ENCODE measurements at regions not wholly inside any gene's neighbourhood (a gene's known extent, or its start where the extent isn't known, plus 50 kb on each side); places are given as distances from the start of the nearest gene placed in this dataset.

DNA sequence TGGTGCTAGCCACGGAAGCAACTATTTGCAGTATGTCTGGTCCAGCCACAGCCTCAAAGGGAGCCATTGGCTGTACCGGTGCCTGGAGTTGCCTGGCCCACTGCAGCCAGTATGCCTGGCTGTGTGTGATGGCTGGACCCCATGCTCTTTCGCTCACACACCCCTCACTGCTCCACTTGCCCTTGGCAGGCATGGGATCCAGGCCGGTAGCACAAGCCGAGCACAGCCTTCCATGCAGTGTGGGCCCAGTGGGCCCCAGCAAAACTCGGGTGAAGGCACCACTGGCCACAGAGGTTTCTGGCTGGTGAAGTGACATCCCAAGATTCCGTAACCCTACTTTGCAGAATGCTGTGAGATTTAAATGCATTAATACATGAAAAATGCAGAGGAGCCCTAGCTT lies 665.8 kb downstream of the PLPP3 start:
- 94% methylated on average over 7 of the region's 7 CpGs; no CpG with 5 or more reads in 1 of the 2 experiments for WGBS, 2 experiments (ENCODE audit: extremely low coverage in 1 of 2, insufficient coverage in 1 of 2, insufficient read length in 1 of 2, insufficient replicate concordance in 2 of 2, low coverage in 1 of 2, low lambda C conversion rate in 2 of 2, missing lambda C conversion rate in 1 of 2)
- no peak overlapping the region for H3K4me3 ChIP-seq (ENCODE audit: extremely low read depth in 1 of 4, insufficient read depth in 2 of 4, low read depth in 3 of 4, low read length in 4 of 4)
- no peaks in the 10 kb centered on the region for H3K79me2 ChIP-seq (ENCODE audit: control insufficient read depth in 1 of 2, insufficient read depth in 2 of 2, low read length in 2 of 2)
- no peak overlapping the region for H3K27ac ChIP-seq (ENCODE audit: low read depth, low read length)
- no peak overlapping the region for H2BK120ac ChIP-seq (replicated peaks; ENCODE audit: low read depth, low read length)
- H3K23me2 ChIP-seq (ENCODE audit: low read depth, low read length), result no peaks in the 10 kb centered on the region; the same call in 1 of the 2 replicates
- H3K18ac ChIP-seq (ENCODE audit: extremely low read depth, low read length), result no peak overlapping the region
- no peak overlapping the region for H2BK12ac ChIP-seq (ENCODE audit: low read depth, low read length)
- no peaks in the 10 kb centered on the region for H3K27me3 ChIP-seq (replicated peaks in 1 of 4; ENCODE audit: control insufficient read depth in 3 of 4, extremely low read depth in 1 of 4, insufficient read depth in 3 of 4, low read length in 3 of 4)
- no peak overlapping the region for H2BK15ac ChIP-seq (ENCODE audit: low read length)
- H3K4me1 ChIP-seq (replicated peaks in 1 of 4; ENCODE audit: control insufficient read depth in 3 of 4, insufficient read depth in 4 of 4, low read length in 3 of 4), result no peaks in the 10 kb centered on the region
- TF ChIP-seq FOSL1 (IDR thresholded peaks at IDR 0.05; ENCODE audit: insufficient read depth, low read depth, low read length) (no peak), CTBP2 (IDR thresholded peaks at IDR 0.05; ENCODE audit: borderline replicate concordance, insufficient read depth, insufficient read length, low read length) (no peak), BCL11A (IDR thresholded peaks at IDR 0.05; ENCODE audit: low read depth in 2 of 2, low read length in 2 of 2) (no peak), SP1 (IDR thresholded peaks at IDR 0.05; ENCODE audit: low read depth, low read length) (no peak), EGR1 (IDR thresholded peaks at IDR 0.05; ENCODE audit: borderline replicate concordance, low read depth, low read length) (no peak)
- no peak for FAIRE-seq
- DNase-seq (ENCODE audit: low read depth in 1 of 2, low spot score in 2 of 2), result no peak
- no peaks in the 10 kb centered on the region for H3K79me1 ChIP-seq (ENCODE audit: low read depth, low read length)
- POLR2A ChIA-PET (ENCODE audit: partially characterized antibody), result no interaction called here
- no peak overlapping the region for H2BK20ac ChIP-seq (ENCODE audit: low read length)
- H3K9ac ChIP-seq (replicated peaks in 1 of 4; ENCODE audit: extremely low read depth in 1 of 4, low read depth in 3 of 4, low read length in 3 of 4), result no peak overlapping the region
- no peak overlapping the region for H4K91ac ChIP-seq (replicated peaks; ENCODE audit: insufficient read length, low read length)
- H3K36me3 ChIP-seq (ENCODE audit: control insufficient read depth in 2 of 4, insufficient read depth in 4 of 4, low read length in 3 of 4), result no peaks in the 10 kb centered on the region
- H3K56ac ChIP-seq (replicated peaks; ENCODE audit: insufficient read length, low read depth, low read length), result no peak overlapping the region
- H3K23ac ChIP-seq (ENCODE audit: insufficient read length), result no peak overlapping the region
- H4K5ac ChIP-seq (ENCODE audit: insufficient read length, low read depth, low read length), result no peak overlapping the region
- H2BK5ac ChIP-seq (ENCODE audit: low read depth, low read length), result no peak overlapping the region
- no peak overlapping the region for H3K14ac ChIP-seq (ENCODE audit: insufficient read length)
- peaks cover 11 to 12% of the 10 kb centered on the region in 2 experiments; a peak in 3 of 4 replicates for H3K9me3 ChIP-seq (ENCODE audit: insufficient read depth in 2 of 2, low read depth in 1 of 2, low read length in 1 of 2)
- H4K20me1 ChIP-seq (replicated peaks in 1 of 2; ENCODE audit: control insufficient read depth in 1 of 2, insufficient read depth in 2 of 2, low read length in 2 of 2), result no peaks in the 10 kb centered on the region
- no peak overlapping the region for H3K4me2 ChIP-seq (ENCODE audit: insufficient read depth in 1 of 2, low read depth in 2 of 2, low read length in 2 of 2)
- no peak overlapping the region for H2AFZ ChIP-seq (ENCODE audit: low read length)
- H3K4ac ChIP-seq (replicated peaks; ENCODE audit: insufficient read length, low read depth, low read length), result no peak overlapping the region
- no peak overlapping the region for H2AK5ac ChIP-seq (ENCODE audit: low read depth, low read length)
- CTCF ChIA-PET (ENCODE audit: partially characterized antibody), result no interaction called here
- H4K8ac ChIP-seq (ENCODE audit: extremely low read depth, insufficient read depth, low read length), result no peak overlapping the region
